HG02884 (cell line): ENCODE measurements at regions not wholly inside any gene's neighbourhood (a gene's known extent, or its start where the extent isn't known, plus 50 kb on each side); places are given as distances from the start of the nearest gene placed in this dataset.
A peak's percentile ranks its signal among the peaks of the same experiment; 100 is the strongest.
"Not testable (repeated sequence)": the region's sequence is repeated elsewhere in the genome, so short reads cannot be mapped to it uniquely, and the experiment has no call there.

ENCODE experiments used
- ATAC-seq: cut with Tn5 transposase; IDR thresholded peaks from one replicate; pipeline ENCODE4 v1.9.1; 2021; ENCODE audit warnings: mild to moderate bottlenecking, moderate library complexity; ENCODE audit not compliant: unreplicated experiment

- ATAC-seq: not testable (repeated sequence)
These were observed 1368.7 kb downstream of the CDH12 start for GRCh38 chr5:21484498-21484889.

DNA sequence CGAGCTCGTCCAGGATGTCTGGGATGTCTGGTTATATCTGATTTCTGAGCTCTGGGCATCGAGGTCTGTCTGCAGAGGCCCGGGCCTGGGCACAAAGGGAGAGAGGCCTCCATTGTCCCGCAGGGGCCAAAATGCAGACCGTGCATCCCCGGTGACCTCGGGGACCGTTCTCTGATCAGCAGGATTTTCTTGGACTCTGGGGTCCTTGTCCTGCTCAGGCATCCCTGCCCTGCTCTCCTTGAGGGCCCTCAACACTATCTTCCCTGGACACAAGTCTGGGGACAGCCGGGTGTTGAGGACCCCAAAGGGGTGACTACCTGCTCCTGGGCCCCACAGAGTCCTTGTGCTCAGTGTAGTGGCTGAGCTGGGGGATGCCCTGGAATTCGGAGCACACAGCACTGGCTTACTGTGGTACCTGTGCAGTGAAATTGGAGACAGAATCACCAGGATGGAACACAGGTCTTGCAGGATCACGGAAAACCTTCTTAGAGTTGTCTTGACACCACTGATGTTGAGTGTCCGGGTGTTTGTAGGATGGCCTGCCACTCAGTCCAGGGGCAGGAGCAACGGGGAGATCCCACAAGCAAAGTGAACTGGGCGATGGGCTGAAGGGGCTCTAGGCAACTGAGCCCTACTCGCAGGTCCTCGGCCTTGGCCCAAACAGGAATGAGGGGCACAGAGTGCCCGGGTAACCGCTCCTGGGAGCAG is 1369.2 kb downstream of the CDH12 start:
- ATAC-seq: not testable (repeated sequence)

DNA sequence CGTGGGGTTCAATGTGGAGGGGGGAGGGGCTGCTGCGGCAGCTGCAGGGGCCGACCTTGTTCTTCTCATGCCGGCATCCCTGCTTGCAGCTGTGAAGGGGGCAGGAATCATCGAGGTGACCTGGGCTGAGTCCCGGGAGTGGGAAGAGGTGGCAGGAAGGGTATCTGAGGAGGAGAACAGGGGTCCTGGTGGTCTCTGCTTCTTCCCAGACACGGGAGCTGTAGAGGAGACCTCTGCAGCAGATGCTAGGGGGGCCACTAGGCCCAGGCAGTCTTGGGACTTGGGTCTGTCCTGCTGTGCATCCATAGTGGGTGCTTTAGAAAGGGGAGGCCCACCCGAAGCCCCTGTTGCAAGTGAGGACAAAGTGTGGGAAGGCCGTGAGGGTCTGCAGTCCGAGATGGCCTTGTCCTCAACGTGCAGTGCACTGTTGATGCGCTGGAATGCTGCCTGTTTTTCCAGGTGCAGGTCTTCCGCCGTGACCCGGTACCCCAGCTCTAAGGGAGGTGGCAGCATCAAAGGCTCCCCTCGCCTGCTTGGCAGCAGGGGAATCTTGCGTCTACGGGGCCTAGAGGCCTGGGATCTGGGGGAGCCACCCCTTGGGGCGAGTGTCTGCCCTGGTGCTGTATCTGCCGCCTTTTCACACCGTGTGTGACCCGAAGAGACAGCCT is 1370.0 kb downstream of the CDH12 start:
- not testable (repeated sequence) for ATAC-seq

DNA sequence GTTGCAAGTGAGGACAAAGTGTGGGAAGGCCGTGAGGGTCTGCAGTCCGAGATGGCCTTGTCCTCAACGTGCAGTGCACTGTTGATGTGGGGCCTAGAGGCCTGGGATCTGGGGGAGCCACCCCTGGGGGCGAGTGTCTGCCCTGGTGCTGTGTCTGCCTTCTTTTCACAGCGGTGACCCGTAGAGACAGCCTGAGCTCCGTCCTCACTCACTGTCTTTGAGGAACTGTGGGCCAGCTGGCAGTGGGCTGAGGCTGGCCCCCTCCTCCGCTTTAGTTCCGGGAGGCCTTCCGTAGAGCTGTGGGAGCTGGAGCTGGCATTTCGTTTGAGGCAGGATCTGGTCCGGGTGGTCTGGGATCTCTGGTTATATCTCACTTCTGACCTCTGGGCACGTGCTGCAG is 1370.6 kb downstream of the CDH12 start:
- ATAC-seq: not testable (repeated sequence)

DNA sequence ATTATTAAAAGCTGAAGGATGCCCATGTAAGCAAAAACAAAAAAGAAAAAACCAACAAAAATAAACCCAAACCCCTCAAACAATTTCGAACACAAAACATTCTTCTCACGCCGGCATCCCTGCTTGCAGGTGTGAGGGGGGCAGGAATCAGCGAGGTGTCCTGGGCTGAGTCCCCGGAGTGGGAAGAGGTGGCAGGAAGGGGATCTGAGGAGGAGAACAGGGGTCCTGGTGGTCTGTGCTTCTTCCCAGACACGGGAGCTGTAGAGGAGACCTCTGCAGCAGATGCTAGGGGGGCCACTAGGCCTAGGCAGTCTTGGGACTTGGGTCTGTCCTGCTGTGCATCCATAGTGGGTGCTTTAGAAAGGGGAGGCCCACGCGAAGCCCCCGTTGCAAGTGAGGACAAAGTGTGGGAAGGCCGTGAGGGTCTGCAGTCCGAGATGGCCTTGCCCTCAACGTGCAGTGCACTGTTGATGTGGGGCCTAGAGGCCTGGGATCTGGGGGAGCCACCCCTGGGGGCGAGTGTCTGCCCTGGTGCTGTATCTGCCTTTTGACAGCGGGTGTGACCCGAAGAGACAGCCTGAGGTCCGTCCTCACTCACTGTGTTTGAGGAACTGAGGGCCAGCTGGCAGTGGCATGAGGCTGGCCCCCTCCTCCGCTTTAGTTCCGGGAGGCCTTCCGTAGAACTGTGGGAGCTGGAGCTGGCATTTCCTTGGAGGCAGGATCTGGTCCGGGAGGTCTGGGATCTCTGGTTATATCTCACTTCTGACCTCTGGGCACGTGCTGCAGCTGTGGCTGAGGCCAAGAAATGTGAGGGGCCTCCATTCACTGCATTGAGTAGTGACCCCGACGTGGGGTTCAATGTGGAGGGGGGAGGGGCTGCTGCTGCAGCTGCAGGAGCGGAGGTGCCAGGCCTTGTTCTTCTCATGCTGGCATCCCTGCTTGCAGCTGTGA is 1371.5 kb downstream of the CDH12 start:
- not testable (repeated sequence) for ATAC-seq

- not testable (repeated sequence) for ATAC-seq
These were observed 1373.1 kb downstream of the CDH12 start for GRCh38 chr5:21480054-21480453.

DNA sequence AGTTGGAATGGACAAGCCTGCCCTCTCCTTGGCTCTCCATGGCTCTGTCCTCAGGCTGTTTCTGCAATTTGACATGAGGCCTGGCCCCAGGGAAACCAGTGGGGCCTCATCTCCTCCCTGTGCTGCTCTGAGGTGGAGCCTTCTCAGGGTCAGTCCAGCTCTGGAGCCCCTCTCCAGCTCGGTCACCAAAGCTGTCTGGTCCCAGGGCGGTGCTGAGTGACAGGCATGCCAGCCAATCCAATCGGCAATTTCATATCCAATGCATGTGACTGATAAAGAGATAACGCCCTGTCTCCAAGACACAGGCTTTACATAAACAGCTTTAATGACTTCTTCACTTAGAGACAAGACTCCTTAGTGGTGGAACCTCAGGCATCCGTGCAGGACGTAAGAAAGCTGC is 1379.2 kb downstream of the CDH12 start:
- not testable (repeated sequence) for ATAC-seq

GRCh38 chr5:21473436-21473835 is 1379.7 kb downstream of the CDH12 start:
- not testable (repeated sequence) for ATAC-seq

DNA sequence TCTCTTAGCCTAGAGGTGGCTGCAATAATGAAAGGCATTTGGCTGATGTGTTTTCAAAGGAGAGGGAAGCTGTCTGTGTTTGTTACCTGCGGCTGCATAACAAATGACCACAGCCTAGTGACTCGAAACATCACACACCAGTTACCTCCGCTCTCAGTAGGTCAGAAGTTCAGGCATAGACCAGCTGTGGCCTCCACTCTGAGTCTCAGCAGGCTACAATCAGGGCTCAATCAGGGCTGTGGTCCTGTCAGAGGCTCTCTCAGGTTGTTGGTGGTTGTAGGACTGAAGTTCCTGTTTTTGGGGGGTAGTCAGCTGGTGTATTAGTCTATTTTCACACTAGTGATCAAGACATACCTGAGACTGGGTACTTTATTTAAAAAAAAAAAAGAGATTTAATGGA is 1381.5 kb downstream of the CDH12 start:
- not testable (repeated sequence) for ATAC-seq

GRCh38 chr5:21469523-21470101 is 1383.5 kb downstream of the CDH12 start:
- ATAC-seq: not testable (repeated sequence)

GRCh38 chr5:21467544-21467943 is 1385.6 kb downstream of the CDH12 start:
- not testable (repeated sequence) for ATAC-seq

DNA sequence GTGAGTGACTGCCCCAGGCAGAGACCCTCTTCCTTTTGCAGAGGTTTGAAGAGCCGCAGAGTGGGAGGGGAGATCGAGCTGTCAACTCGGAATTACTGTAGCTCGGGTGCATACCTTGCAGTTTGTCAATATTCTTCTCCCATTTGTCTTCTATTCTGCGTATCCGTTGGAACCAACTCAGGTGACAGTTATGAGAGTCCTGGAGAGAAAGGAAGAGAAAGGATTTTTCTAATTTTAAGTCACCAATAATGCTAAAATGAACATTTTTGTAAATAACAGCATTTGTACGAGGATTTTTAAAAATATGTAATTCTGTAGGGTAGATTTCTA is 1393.4 kb downstream of the CDH12 start:
- ATAC-seq: not testable (repeated sequence)

DNA sequence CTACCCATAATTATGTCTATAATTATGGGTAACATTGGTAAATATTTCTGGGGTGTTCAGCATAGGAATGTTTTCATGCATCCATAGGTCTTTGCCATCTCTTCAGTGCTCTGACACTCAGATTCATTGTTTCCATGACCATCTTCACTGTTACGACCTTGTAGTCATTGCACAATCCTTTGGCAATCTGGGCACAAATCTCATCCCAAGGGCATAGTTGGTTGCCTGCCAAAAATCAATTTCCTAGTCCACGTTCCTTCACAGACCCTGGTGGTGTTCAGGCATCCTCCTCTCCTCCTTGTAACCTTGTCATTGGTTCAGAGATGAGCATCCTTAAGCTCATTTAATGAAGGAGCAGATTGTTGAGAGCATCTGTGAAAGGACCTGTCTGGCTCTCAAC is 1400.7 kb downstream of the CDH12 start:
- no peak for ATAC-seq

GRCh38 chr5:21432646-21433045 is 1420.5 kb downstream of the CDH12 start:
- ATAC-seq: no peak

DNA sequence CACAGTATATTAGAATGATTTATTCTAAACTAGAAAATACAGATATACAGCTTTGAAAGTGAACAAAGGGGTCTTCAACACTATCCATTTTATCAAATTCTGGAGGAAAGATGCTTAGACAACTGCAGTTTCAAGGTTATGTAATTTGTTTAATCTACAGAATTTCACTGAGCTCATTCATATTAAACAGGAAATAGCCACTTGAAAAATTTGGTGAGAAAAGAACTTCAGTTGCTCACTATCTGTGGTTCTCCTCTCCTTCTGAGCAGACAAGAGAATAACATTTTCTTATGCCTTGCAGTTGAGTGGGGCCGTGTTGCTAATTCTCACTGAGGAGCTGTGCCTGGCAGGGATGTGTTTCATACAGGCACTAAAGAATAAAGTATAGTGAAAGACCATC is 1428.2 kb downstream of the CDH12 start:
- no peak for ATAC-seq

DNA sequence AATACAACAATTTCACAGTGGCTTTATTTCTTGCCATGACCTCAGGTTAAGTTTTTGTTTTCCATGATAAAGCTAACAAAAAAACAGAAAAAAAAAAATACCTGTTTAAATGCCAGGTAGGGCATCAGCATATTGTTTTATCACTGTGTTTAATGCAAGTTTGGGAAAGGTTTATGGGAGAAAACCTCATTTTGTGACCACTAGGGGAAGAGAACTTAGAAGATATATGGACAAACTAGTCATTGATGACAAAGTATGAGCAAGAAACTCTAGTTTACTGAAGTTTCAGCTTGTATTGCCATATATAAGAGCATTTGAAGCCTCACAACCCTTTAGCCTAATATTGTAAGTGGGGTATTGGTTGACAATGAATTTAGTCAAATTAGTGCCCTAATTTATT is 1431.4 kb upstream of the CDH18 start:
- ATAC-seq: no peak

- not testable (repeated sequence) for ATAC-seq
These were observed 1414.1 kb upstream of the CDH18 start for GRCh38 chr5:21402089-21402488.

DNA sequence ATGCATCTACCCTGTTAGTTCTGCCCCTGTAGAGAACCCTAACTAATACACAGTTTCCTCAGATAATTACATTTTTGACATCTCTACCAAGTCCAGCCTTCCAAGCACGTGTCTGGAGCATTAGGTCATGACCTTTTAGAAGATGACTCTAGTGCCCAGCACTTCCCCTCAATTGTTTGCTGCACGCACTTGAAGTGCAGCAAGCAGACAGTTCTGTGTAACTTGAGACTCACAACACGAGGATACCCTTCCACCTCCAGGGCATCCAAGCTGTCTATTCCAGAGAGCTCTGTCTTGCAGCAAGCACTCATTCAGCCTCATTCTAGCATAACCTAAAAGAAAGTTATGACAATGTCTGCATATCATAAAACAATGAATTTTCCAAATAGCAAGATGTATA is 1410.5 kb upstream of the CDH18 start:
- ATAC-seq: no peak

GRCh38 chr5:21397693-21398092 is 1409.7 kb upstream of the CDH18 start:
- ATAC-seq: peak; percentile 56

- ATAC-seq: no peak
These were observed 1403.5 kb upstream of the CDH18 start for GRCh38 chr5:21391506-21391905.

DNA sequence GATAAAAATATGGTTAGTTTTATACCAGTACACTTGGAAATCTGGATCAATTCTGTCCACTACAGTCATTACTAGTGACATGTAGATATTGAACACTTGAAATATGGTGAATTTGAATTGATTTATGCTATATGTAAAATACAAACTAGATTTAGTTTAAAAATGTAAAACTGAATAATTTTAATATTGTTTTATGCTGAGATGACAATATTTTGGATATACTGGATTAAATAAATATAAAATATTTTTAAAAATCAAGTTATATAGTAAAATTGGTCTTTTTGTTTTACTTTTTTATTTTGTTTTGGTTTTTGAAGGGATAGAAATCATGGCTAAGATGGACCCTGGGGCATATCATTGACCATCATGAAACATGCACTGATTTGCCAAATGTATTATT is 1372.8 kb upstream of the CDH18 start:
- not testable (repeated sequence) for ATAC-seq
